Uterus (tissue), 3 donors: ENCODE measurements at regions not wholly inside any gene's neighbourhood (a gene's known extent, or its start where the extent isn't known, plus 50 kb on each side); places are given as distances from the start of the nearest gene placed in this dataset.

Experiments used
- DNase-seq, 2 donors: peaks; one replicate each; pipeline ENCODE4 v3.0.0-alpha.2; 2019 to 2020
- H3K27ac ChIP-seq, 2 donors: fragments of 200-600 bp; sonication (generic); 1 replicate in 1 of 2; 2 replicates in 1 of 2; pipeline ENCODE4 v1.5.1; 2016 to 2018
- H3K27me3 ChIP-seq, 2 donors: fragments of 200-600 bp; sonication (generic); one replicate each; pipeline ENCODE4 v1.5.1; 2018 to 2019; ENCODE audit warnings: control low read depth in 1 of 2
- H3K36me3 ChIP-seq, 2 donors: fragments of 200-600 bp; sonication (generic); one replicate each; pipeline ENCODE4 v1.5.1; 2019; ENCODE audit warnings: control low read depth in 1 of 2
- H3K4me1 ChIP-seq, 2 donors: fragments of 200-600 bp; sonication (generic); one replicate each; pipeline ENCODE4 v1.5.1; 2018 to 2019; ENCODE audit warnings: control low read depth in 1 of 2
- H3K4me3 ChIP-seq, 2 donors: fragments of 200-600 bp; sonication (generic); 1 replicate in 1 of 2; 2 replicates in 1 of 2; pipeline ENCODE4 v1.5.1; 2018 to 2019; ENCODE audit warnings: mild to moderate bottlenecking in 1 of 2
- H3K9me3 ChIP-seq, 2 donors: fragments of 200-600 bp; sonication (generic); one replicate each; pipeline ENCODE4 v1.5.1; 2019; ENCODE audit warnings: control low read depth in 1 of 2
- POLR2A ChIP-seq, 2 donors: fragments of 450-650 bp; IDR thresholded peaks; one replicate each; pipeline ENCODE4 v1.6.1; 2016; ENCODE audit warnings: antibody characterized with exemption in 2 of 2, mild to moderate bottlenecking in 1 of 2, moderate library complexity in 1 of 2
- intact Hi-C: fragments of 100-400 bp; cut with DNase I; formaldehyde crosslinking; loops from one replicate; pipeline ENCODE4 v1.15.1; 2023; ENCODE audit warnings: low total_unique reads
- TF ChIP-seq, protein P1 (sequence below), 4 experiments: fragments of 200-600 bp in 2 of 4; fragments of 450-650 bp in 2 of 4; sonication (generic) in 2 of 4; IDR thresholded peaks; one replicate each; pipeline ENCODE4 v1.5.1; 2016 to 2019; ENCODE audit warnings: antibody characterized with exemption in 4 of 4, mild to moderate bottlenecking in 2 of 4, moderate library complexity in 1 of 4
- donor health status: DM: yes; HTN: yes; CAD: no.

DNA sequence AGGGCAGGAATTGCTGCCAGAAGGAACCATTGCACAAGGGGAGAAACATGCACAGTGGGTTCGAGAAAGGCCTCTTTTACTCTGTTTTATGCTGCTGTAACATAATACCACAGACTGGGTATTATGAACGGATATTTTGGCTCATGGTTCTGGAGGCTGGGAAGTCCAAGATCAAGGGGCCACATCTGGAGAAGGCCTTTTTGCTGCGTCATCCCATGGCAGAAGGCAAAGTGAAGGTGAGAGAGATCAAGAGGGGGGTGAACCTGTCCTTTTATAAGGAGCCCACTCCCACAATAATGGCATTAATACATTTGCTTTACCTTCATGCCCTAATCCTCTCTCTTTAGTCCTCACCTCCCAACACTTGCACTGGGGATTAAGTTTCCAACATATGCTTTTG is 136.9 kb upstream of the ALDH1B1 start:
- intact Hi-C loops = no loop called here
- Histone ChIP-seq H3K36me3 (no peaks in the 10 kb centered on the region), H3K4me3 (no peak overlapping the region), H3K4me1 (no peaks in the 10 kb centered on the region), H3K27ac (no peak overlapping the region), H3K9me3 (no peaks in the 10 kb centered on the region), H3K27me3 (no peaks in the 10 kb centered on the region)
- TF ChIP-seq POLR2A (IDR thresholded peaks at IDR 0.05) = no peak
- TF ChIP-seq, protein P1, sequence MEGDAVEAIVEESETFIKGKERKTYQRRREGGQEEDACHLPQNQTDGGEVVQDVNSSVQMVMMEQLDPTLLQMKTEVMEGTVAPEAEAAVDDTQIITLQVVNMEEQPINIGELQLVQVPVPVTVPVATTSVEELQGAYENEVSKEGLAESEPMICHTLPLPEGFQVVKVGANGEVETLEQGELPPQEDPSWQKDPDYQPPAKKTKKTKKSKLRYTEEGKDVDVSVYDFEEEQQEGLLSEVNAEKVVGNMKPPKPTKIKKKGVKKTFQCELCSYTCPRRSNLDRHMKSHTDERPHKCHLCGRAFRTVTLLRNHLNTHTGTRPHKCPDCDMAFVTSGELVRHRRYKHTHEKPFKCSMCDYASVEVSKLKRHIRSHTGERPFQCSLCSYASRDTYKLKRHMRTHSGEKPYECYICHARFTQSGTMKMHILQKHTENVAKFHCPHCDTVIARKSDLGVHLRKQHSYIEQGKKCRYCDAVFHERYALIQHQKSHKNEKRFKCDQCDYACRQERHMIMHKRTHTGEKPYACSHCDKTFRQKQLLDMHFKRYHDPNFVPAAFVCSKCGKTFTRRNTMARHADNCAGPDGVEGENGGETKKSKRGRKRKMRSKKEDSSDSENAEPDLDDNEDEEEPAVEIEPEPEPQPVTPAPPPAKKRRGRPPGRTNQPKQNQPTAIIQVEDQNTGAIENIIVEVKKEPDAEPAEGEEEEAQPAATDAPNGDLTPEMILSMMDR (IDR thresholded peaks at IDR 0.05) = no peak
- DNase-seq = no peak

DNA sequence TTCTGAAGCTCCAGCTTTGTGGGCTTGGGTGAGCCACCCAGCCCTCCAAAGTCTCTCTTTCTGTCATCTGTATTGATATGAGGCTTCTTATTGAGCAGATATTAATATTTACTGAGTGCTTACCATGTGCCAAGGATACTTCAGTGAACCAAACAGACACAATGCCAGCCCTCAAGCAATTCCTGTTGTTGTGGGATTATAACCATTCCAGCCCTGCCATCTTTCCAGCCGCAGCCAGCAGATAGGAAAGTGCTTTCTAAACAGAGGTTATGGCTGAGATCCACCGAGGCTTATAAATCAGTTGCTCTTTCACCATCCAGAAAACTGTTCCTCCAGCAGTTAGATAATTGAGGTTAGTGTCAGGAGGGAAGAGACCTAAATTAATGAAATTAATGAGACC is 137.7 kb upstream of the ALDH1B1 start:
- H3K27ac ChIP-seq = no peak overlapping the region
- TF ChIP-seq, protein P1 (IDR thresholded peaks at IDR 0.05) = no peak
- no peaks in the 10 kb centered on the region for H3K36me3 ChIP-seq
- H3K27me3 ChIP-seq = no peaks in the 10 kb centered on the region
- H3K4me1 ChIP-seq = no peaks in the 10 kb centered on the region
- H3K9me3 ChIP-seq = no peaks in the 10 kb centered on the region
- H3K4me3 ChIP-seq = no peak overlapping the region
- intact Hi-C loops = no loop called here
- DNase-seq = no peak

DNA sequence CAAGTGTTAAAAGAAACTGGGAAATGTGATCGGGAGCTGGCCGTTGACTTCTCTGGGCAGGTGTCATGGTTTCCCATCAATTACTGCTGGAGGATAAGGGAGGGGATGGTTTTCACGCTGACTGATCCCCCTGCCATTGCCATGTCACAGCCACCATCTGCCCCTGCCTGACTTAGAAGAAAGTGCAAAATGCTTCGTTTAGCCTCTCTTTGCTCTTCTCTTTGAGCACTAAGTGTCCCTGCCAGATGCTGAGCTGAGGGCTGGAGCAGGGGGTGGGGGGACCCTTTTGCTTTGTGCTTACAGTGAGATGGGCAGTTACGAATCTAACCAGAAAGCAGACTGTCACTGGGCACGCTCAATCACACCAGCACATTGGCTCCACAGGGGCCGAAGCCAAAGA is 138.4 kb upstream of the ALDH1B1 start:
- H3K4me3 ChIP-seq = no peak overlapping the region
- H3K27me3 ChIP-seq = no peaks in the 10 kb centered on the region
- intact Hi-C loops = no loop called here
- no peaks in the 10 kb centered on the region for H3K4me1 ChIP-seq
- no peak overlapping the region for H3K27ac ChIP-seq
- H3K9me3 ChIP-seq = no peaks in the 10 kb centered on the region
- DNase-seq = no peak
- TF ChIP-seq, protein P1 (IDR thresholded peaks at IDR 0.05) = no peak
- TF ChIP-seq POLR2A (IDR thresholded peaks at IDR 0.05) = no peak
- no peaks in the 10 kb centered on the region for H3K36me3 ChIP-seq

DNA sequence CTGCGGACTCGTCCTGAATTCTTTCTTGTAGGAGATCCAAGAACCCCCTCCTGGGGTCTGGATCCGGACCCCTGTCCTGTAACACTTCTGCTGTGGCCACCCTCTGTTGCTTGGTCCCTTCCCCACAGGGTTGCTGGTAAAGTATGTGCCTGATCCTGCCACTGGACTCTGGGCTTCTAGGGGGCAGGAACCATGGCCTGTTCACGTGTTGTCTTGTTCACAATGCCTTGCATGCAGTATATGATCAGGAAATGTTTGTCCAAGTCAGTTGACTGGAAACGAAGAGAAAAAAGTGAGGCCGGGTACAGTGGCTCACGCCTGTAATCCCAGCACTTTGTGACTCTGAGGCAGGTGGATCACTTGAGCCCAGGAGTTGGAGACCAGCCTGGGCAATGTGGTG is 139.3 kb upstream of the ALDH1B1 start:
- H3K9me3 ChIP-seq = no peaks in the 10 kb centered on the region
- H3K4me1 ChIP-seq = no peaks in the 10 kb centered on the region
- H3K27ac ChIP-seq = no peak overlapping the region
- no peak for TF ChIP-seq POLR2A (IDR thresholded peaks at IDR 0.05)
- TF ChIP-seq, protein P1 (IDR thresholded peaks at IDR 0.05) = no peak
- no peak for DNase-seq
- intact Hi-C loops = no loop called here
- no peaks in the 10 kb centered on the region for H3K36me3 ChIP-seq
- no peaks in the 10 kb centered on the region for H3K27me3 ChIP-seq
- no peak overlapping the region for H3K4me3 ChIP-seq

DNA sequence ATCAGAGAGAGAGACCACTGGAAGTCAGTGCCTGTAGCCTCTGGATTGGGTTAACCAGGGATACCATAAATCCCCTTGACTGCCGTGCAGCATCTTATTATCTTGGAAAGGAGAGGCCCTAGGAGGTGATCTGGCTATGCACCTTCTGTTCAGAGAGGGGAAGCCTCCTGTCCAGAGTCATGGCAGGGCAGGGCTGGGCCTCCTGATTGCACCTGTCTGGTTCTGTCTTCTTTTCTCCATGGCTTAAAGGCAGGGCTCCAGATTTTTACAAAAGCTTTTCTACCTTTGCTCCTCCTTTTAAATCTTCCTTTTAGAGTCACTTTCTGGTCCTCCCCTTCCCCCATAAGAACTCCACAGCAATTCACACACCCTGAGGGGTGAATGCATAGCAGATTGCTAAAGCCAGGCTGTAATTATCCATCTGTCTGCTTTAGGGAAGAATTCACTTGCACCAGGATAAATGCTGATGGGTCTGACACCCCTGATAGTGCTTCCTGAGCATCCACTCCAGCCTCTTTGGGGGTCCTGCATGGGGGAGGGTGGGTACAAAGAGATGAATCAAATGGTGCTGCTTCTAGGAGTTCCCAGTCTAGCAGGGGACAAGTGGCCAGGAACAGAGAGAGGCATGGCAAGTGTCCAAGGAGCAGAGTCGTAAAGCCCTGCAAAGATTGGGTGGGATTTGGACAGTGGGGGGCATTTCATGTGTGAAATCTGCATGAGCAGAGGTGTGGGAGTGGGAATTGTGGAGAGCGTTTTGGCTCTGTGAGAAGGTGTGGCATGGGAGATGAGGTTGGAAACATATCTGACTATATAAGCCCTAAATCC is 141.3 kb upstream of the ALDH1B1 start:
- Histone ChIP-seq H3K9me3 (no peaks in the 10 kb centered on the region), H3K4me1 (no peaks in the 10 kb centered on the region), H3K36me3 (no peaks in the 10 kb centered on the region), H3K27me3 (no peaks in the 10 kb centered on the region), H3K27ac (no peak overlapping the region), H3K4me3 (no peak overlapping the region)
- TF ChIP-seq, protein P1 (IDR thresholded peaks at IDR 0.05) = no peak
- no peak for TF ChIP-seq POLR2A (IDR thresholded peaks at IDR 0.05)
- intact Hi-C loops = no loop called here
- no peak for DNase-seq
